ENCODE measurements at regions not wholly inside any gene's neighbourhood (a gene's known extent, or its start where the extent isn't known, plus 50 kb on each side); places are given as distances from the start of the nearest gene placed in this dataset.

GRCh38 chr12:131380965-131381705 lies 329.8 kb upstream of the SFSWAP start:
- TF ChIP-seq CTCF (IDR thresholded peaks at IDR 0.05) (no peak), POLR2A (IDR thresholded peaks at IDR 0.05) (no peak)
